ENCODE measurements at regions not wholly inside any gene's neighbourhood (a gene's known extent, or its start where the extent isn't known, plus 50 kb on each side); places are given as distances from the start of the nearest gene placed in this dataset.

- Histone ChIP-seq H3K4me1 (ENCODE audit: control insufficient read depth, insufficient read depth, low read length) (no peaks in the 10 kb centered on the region), H3K36me3 (ENCODE audit: control insufficient read depth, insufficient read depth, low read length) (no peaks in the 10 kb centered on the region), H3K4me3 (ENCODE audit: low read depth, low read length) (no peak overlapping the region), H3K27ac (ENCODE audit: low read depth, low read length) (no peak overlapping the region), H3K9ac (ENCODE audit: low read depth, low read length) (no peak overlapping the region), H3K27me3 (ENCODE audit: control insufficient read depth, insufficient read depth, low read length) (no peaks in the 10 kb centered on the region), H3K9me3 (ENCODE audit: control insufficient read depth, insufficient read depth, low read length) (no peaks in the 10 kb centered on the region)
Observed at GRCh38 chr2:183552716-183553115, 428.5 kb downstream of the NUP35 start.

GRCh38 chr2:183564726-183565125, 440.5 kb downstream of the NUP35 start:
- H3K27me3 ChIP-seq (ENCODE audit: control insufficient read depth, insufficient read depth, low read length) = no peaks in the 10 kb centered on the region
- H3K4me3 ChIP-seq (ENCODE audit: low read depth, low read length) = no peak overlapping the region
- H3K36me3 ChIP-seq (ENCODE audit: control insufficient read depth, insufficient read depth, low read length) = no peaks in the 10 kb centered on the region
- no peaks in the 10 kb centered on the region for H3K9me3 ChIP-seq (ENCODE audit: control insufficient read depth, insufficient read depth, low read length)
- H3K4me1 ChIP-seq (ENCODE audit: control insufficient read depth, insufficient read depth, low read length) = peaks cover 7% of the 10 kb centered on the region; the same call in 1 of the 2 replicates
- H3K9ac ChIP-seq (ENCODE audit: low read depth, low read length) = no peak overlapping the region
- H3K27ac ChIP-seq (ENCODE audit: low read depth, low read length) = no peak overlapping the region

- H3K9ac ChIP-seq (ENCODE audit: low read depth, low read length) = no peak overlapping the region
- peaks cover 14% of the 10 kb centered on the region for H3K4me1 ChIP-seq (ENCODE audit: control insufficient read depth, insufficient read depth, low read length)
- peaks cover 11% of the 10 kb centered on the region for H3K9me3 ChIP-seq (ENCODE audit: control insufficient read depth, insufficient read depth, low read length)
- H3K27ac ChIP-seq (ENCODE audit: low read depth, low read length) = no peak overlapping the region
- no peaks in the 10 kb centered on the region for H3K36me3 ChIP-seq (ENCODE audit: control insufficient read depth, insufficient read depth, low read length)
- H3K4me3 ChIP-seq (ENCODE audit: low read depth, low read length) = no peak overlapping the region
- no peaks in the 10 kb centered on the region for H3K27me3 ChIP-seq (ENCODE audit: control insufficient read depth, insufficient read depth, low read length)
Observed at GRCh38 chr2:183575481-183575880, 451.2 kb downstream of the NUP35 start.

GRCh38 chr2:183579686-183580085, 455.4 kb downstream of the NUP35 start:
- no peaks in the 10 kb centered on the region for H3K9me3 ChIP-seq (ENCODE audit: control insufficient read depth, insufficient read depth, low read length)
- H3K4me3 ChIP-seq (ENCODE audit: low read depth, low read length) = no peak overlapping the region
- H3K36me3 ChIP-seq (ENCODE audit: control insufficient read depth, insufficient read depth, low read length) = no peaks in the 10 kb centered on the region
- peaks cover 14% of the 10 kb centered on the region for H3K4me1 ChIP-seq (ENCODE audit: control insufficient read depth, insufficient read depth, low read length)
- no peaks in the 10 kb centered on the region for H3K27me3 ChIP-seq (ENCODE audit: control insufficient read depth, insufficient read depth, low read length)
- H3K9ac ChIP-seq (ENCODE audit: low read depth, low read length) = no peak overlapping the region
- no peak overlapping the region for H3K27ac ChIP-seq (ENCODE audit: low read depth, low read length)

GRCh38 chr2:183592271-183592670, 468.0 kb downstream of the NUP35 start:
- no peaks in the 10 kb centered on the region for H3K4me1 ChIP-seq (ENCODE audit: control insufficient read depth, insufficient read depth, low read length)
- no peak overlapping the region for H3K27ac ChIP-seq (ENCODE audit: low read depth, low read length)
- no peaks in the 10 kb centered on the region for H3K27me3 ChIP-seq (ENCODE audit: control insufficient read depth, insufficient read depth, low read length)
- H3K9ac ChIP-seq (ENCODE audit: low read depth, low read length) = no peak overlapping the region
- H3K9me3 ChIP-seq (ENCODE audit: control insufficient read depth, insufficient read depth, low read length) = no peaks in the 10 kb centered on the region
- no peak overlapping the region for H3K4me3 ChIP-seq (ENCODE audit: low read depth, low read length)
- no peaks in the 10 kb centered on the region for H3K36me3 ChIP-seq (ENCODE audit: control insufficient read depth, insufficient read depth, low read length)

- Histone ChIP-seq H3K36me3 (ENCODE audit: control insufficient read depth, insufficient read depth, low read length) (no peaks in the 10 kb centered on the region), H3K27ac (ENCODE audit: low read depth, low read length) (no peak overlapping the region), H3K4me3 (ENCODE audit: low read depth, low read length) (no peak overlapping the region), H3K27me3 (ENCODE audit: control insufficient read depth, insufficient read depth, low read length) (no peaks in the 10 kb centered on the region), H3K9ac (ENCODE audit: low read depth, low read length) (no peak overlapping the region), H3K4me1 (ENCODE audit: control insufficient read depth, insufficient read depth, low read length) (no peaks in the 10 kb centered on the region), H3K9me3 (ENCODE audit: control insufficient read depth, insufficient read depth, low read length) (no peaks in the 10 kb centered on the region)
Observed at GRCh38 chr2:183594150-183594549, 469.9 kb downstream of the NUP35 start.

- no peaks in the 10 kb centered on the region for H3K36me3 ChIP-seq (ENCODE audit: control insufficient read depth, insufficient read depth, low read length)
- no peak overlapping the region for H3K4me3 ChIP-seq (ENCODE audit: low read depth, low read length)
Observed at GRCh38 chr2:183597841-183598240, 473.6 kb downstream of the NUP35 start.

GRCh38 chr2:183604065-183604464, 479.8 kb downstream of the NUP35 start:
- H3K4me3 ChIP-seq (ENCODE audit: low read depth, low read length) = no peak overlapping the region
- no peaks in the 10 kb centered on the region for H3K27me3 ChIP-seq (ENCODE audit: control insufficient read depth, insufficient read depth, low read length)
- H3K36me3 ChIP-seq (ENCODE audit: control insufficient read depth, insufficient read depth, low read length) = no peaks in the 10 kb centered on the region
- no peaks in the 10 kb centered on the region for H3K9me3 ChIP-seq (ENCODE audit: control insufficient read depth, insufficient read depth, low read length)
- no peak overlapping the region for H3K27ac ChIP-seq (ENCODE audit: low read depth, low read length)
- H3K9ac ChIP-seq (ENCODE audit: low read depth, low read length) = no peak overlapping the region
- no peaks in the 10 kb centered on the region for H3K4me1 ChIP-seq (ENCODE audit: control insufficient read depth, insufficient read depth, low read length)

More at GRCh38 chr2:183597841-183598240, 473.6 kb downstream of the NUP35 start:
- H3K27me3 ChIP-seq (ENCODE audit: control insufficient read depth, insufficient read depth, low read length) = no peaks in the 10 kb centered on the region
- no peaks in the 10 kb centered on the region for H3K4me1 ChIP-seq (ENCODE audit: control insufficient read depth, insufficient read depth, low read length)
- no peaks in the 10 kb centered on the region for H3K9me3 ChIP-seq (ENCODE audit: control insufficient read depth, insufficient read depth, low read length)
- H3K9ac ChIP-seq (ENCODE audit: low read depth, low read length) = no peak overlapping the region
- H3K27ac ChIP-seq (ENCODE audit: low read depth, low read length) = no peak overlapping the region

GRCh38 chr2:183605440-183605839, 481.2 kb downstream of the NUP35 start:
- Histone ChIP-seq H3K4me1 (ENCODE audit: control insufficient read depth, insufficient read depth, low read length) (peaks cover 8% of the 10 kb centered on the region; the same call in 1 of the 2 replicates), H3K36me3 (ENCODE audit: control insufficient read depth, insufficient read depth, low read length) (no peaks in the 10 kb centered on the region), H3K4me3 (ENCODE audit: low read depth, low read length) (no peak overlapping the region), H3K27ac (ENCODE audit: low read depth, low read length) (no peak overlapping the region), H3K9me3 (ENCODE audit: control insufficient read depth, insufficient read depth, low read length) (no peaks in the 10 kb centered on the region), H3K27me3 (ENCODE audit: control insufficient read depth, insufficient read depth, low read length) (no peaks in the 10 kb centered on the region), H3K9ac (ENCODE audit: low read depth, low read length) (no peak overlapping the region)

- Histone ChIP-seq H3K27ac (ENCODE audit: low read depth, low read length) (no peak overlapping the region), H3K9ac (ENCODE audit: low read depth, low read length) (no peak overlapping the region), H3K4me1 (ENCODE audit: control insufficient read depth, insufficient read depth, low read length) (peaks cover 10% of the 10 kb centered on the region), H3K4me3 (ENCODE audit: low read depth, low read length) (no peak overlapping the region), H3K9me3 (ENCODE audit: control insufficient read depth, insufficient read depth, low read length) (no peaks in the 10 kb centered on the region), H3K27me3 (ENCODE audit: control insufficient read depth, insufficient read depth, low read length) (no peaks in the 10 kb centered on the region), H3K36me3 (ENCODE audit: control insufficient read depth, insufficient read depth, low read length) (no peaks in the 10 kb centered on the region)
Observed at GRCh38 chr2:183606022-183606717, 481.9 kb downstream of the NUP35 start.

- Histone ChIP-seq H3K27me3 (ENCODE audit: control insufficient read depth, insufficient read depth, low read length) (no peaks in the 10 kb centered on the region), H3K4me1 (ENCODE audit: control insufficient read depth, insufficient read depth, low read length) (peaks cover 10% of the 10 kb centered on the region), H3K4me3 (ENCODE audit: low read depth, low read length) (no peak overlapping the region), H3K27ac (ENCODE audit: low read depth, low read length) (no peak overlapping the region), H3K9ac (ENCODE audit: low read depth, low read length) (no peak overlapping the region), H3K36me3 (ENCODE audit: control insufficient read depth, insufficient read depth, low read length) (no peaks in the 10 kb centered on the region), H3K9me3 (ENCODE audit: control insufficient read depth, insufficient read depth, low read length) (no peaks in the 10 kb centered on the region)
Observed at GRCh38 chr2:183606718-183607085, 482.5 kb downstream of the NUP35 start.

All from HUES48 (cell line).